OCI-M2 (cell line): ENCODE measurements at regions not wholly inside any gene's neighbourhood (a gene's known extent, or its start where the extent isn't known, plus 50 kb on each side); places are given as distances from the start of the nearest gene placed in this dataset.

Experiments
- DNase-seq: peaks from one replicate; lab custom pipeline; 2025; ENCODE audit not compliant: unreplicated experiment; lab: John Stamatoyannopoulos, UW

DNA sequence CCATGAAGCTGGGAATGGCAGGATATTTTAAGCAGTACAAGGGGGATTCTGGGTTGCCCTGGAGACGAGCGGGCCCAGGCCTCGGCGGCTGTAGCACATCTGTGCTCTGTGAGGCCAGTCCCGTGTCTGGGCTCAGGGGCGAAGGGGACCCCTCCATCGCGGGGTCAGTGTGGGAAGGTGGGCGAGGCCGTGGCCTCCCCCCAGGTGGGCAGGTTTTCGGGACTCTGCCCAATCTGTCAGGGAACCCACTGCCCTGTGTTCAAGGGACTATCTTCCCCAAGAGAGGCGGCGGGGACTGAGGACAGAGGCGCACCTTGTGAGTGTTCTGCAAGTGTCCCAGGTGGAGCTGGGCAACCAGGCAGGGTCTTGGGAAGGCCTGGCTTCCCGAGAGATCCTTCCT, 336.6 kb downstream of the CTTN start:
- DNase-seq = no peak

DNA sequence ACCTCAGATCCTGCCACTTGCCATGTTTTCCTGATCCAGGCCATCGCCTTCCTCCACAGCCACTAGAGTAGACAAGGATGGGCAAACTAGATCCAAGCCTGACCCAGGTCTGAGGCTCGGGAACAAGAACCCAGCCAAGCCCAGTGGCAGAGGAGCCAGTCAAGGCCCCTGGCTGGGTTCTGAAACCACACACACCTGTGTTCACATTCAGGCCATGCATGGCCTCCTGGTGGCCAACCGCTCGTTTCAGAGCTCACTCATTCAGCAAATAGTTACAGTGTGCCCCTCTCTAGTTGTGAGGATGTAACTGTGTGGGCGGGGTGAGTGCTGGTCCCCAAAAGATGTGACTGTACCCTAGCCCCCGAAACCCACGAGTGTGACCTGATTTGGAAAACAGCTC, 337.6 kb downstream of the CTTN start:
- DNase-seq = no peak

DNA sequence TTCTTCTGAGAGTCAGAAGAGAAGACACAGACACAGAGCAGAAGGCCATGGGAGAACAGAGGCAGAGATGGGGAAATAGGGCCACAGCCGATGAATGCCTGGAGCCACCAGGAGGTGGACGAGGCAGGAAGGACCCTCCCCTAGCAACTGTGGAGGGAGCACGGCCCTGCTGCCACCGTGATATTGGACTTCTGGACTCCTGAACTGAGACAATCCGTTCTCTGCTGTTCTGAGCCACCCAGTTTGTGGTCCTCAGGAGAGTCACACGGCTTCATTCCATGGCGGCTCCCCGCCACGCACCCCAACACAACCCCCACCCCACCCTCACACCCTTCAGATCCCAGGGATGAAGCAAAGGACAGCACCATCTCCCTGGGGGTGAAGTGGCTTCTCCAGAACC, 338.1 kb downstream of the CTTN start:
- no peak for DNase-seq

DNA sequence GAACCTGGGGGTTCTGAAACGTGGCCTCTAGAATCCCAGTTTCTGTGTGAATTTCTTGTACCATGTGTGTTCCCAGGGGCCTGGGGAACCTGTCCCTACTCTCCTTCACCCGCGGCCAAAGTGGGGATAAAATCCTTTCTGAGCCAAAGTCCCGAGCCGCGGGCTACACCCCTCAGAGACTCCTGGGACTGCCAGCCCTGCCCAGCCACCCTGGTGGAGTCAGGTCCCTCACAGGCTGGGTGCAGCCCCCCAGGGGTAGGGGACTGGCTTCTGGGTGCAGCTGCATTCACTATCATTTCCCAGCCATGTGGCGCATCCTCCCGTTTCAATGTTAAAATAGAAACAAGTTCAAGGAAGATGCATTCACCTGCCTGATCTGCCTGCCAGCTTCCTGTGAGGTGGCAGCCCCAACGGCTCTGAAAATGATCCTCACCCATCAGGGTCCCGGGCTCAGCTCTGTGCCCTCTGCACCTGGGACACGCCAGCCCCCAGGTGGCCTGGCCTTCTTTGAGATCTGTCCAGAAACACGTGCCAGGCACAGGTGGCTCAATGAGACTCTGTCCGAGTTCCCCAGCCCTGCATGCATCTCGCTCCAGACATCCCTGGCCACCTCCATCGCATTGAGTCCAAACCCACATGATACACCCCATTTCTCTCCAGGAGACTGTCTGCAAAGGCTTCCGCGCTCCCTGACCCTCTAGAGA, 338.8 kb downstream of the CTTN start:
- DNase-seq = no peak

DNA sequence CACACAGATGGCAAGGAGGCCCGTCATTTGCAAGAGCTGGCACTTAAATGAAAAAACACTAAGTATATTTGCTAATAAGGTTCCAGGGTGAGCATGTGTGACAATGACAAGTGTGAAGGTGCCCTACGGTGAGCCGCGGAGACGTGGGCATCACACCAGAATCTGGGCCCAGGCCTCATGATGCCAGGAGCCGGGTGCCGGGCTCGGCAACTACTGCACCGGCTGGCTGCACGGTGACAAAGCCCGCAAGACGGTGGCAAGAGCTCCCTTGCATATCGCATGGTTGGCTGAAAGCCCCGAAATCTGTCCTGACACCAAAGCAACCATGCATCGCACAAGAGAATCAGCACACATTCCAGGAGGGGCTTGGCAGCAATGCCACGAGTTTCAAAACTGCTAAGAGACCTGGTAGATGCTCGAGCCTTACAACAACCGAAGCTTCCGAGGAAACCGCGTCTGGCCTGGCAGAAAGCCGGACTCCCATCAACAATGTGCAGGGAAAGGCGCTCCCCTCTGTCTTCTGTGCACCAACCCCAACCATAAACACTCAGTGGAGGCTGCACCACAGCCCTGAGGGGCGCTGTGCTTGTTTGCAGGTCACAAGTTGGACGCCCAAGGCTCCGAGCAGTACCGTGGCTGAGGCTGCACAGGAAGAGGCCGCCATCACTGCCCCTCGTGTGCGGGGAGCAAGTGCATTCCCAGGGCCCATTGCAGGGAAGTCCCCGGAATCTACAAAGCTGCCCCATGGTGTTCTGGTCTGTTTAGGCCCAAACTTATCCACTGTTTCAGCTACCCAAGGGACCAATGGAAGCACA, 339.7 kb downstream of the CTTN start:
- DNase-seq = no peak

DNA sequence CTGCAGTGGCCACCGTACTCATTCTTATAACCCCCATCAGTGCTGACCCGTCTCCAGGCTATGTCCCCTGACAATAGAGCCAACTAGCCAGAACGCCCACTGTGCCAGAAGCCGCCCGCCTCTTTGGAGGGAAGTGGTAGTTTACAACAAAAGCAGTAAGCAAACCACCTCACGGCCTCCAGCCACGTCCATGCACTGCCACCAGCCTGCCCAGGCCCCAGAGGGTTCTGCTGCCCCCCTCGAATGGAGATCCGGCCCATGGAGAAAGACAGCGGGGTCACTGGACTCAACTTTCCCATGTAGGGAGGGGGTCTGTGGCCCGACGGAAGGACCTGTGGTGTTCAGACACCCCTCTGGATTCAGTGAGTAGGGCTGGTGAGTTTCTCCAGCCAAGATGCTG, 340.3 kb downstream of the CTTN start:
- DNase-seq = no peak

DNA sequence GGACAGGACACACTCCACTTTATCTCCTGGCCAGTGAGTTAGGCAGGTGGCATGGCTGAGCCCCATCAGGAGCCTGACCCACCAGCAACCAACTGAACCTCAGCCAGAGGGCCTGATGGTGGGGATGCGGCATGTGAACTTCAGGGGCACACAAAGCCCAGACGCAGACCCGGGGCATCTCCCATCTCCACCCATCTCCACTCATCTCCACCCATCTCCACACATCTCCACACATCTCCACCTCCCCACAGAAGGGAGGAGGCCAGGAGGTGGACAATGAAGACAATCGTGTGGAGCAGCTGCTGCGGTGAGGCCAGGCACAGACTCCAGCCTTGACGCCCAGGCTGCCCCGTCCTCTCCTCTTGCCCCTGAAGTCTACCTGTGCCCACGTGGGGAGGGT, 340.8 kb downstream of the CTTN start:
- DNase-seq = no peak

DNA sequence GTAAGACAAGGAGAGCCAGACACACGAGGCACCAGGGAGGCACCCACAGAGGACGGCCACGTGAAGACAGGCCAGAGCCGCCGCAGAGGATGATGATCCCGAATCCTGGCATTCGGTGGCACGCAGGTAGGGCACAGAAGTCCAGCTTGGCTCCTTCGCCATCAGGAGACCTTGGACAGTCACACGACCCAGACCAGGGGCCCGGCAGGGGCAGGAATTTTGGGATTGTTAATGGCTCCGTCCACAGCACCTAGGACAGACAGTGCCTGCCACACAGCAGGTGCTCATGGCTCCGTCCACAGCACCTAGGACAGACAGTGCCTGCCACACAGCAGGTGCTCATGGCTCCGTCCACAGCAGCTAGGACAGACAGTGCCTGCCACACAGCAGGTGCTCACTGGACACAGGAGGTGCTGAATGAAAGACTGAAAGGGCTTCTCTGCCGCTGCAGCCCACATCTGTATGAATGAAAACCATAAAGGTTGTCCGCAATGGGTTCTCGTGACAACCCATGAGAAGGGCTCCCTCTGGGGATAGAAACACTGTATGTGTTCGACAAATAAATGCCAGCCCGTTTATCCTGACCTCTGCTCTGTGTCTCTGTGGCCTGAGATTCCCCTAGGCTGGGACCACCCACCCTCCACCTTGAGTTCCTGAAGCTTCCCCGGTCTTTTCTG, 341.6 kb downstream of the CTTN start:
- DNase-seq = no peak

DNA sequence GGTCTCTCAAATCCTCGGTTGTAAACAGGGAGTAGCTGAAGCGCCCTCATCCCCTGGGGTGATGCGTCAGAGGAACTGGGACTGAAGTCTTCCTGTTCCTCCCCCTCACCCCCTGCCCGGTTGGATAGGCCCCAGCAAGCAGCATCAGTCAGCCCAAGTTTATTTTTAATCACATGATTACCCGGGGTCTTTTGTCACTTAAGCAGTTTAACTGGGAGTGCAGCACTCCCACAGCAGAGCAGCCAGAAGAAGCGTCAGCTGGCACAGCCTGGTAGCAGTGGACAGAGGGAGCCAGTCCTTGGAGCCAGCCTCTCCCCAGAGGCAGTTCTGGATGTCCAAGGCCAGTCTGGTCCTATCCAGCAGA, 342.1 kb downstream of the CTTN start:
- DNase-seq = no peak

DNA sequence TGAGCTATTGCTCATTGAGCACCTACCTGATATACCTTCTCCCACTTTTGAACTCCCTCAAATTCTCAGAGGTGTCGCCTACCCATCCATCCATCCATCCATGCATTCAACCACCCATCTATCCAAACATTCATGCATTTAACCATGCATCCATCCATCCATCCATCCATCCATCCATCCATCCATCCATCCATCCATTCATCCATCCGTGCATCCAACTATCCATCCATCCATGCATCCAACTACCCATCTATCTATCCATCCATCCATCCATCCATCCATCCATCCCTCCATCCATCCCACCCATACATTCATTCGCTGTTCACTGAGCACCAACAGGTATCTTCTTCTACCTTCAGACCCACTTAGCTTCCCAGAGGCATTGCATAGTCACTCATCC, 342.8 kb downstream of the CTTN start:
- no peak for DNase-seq

DNA sequence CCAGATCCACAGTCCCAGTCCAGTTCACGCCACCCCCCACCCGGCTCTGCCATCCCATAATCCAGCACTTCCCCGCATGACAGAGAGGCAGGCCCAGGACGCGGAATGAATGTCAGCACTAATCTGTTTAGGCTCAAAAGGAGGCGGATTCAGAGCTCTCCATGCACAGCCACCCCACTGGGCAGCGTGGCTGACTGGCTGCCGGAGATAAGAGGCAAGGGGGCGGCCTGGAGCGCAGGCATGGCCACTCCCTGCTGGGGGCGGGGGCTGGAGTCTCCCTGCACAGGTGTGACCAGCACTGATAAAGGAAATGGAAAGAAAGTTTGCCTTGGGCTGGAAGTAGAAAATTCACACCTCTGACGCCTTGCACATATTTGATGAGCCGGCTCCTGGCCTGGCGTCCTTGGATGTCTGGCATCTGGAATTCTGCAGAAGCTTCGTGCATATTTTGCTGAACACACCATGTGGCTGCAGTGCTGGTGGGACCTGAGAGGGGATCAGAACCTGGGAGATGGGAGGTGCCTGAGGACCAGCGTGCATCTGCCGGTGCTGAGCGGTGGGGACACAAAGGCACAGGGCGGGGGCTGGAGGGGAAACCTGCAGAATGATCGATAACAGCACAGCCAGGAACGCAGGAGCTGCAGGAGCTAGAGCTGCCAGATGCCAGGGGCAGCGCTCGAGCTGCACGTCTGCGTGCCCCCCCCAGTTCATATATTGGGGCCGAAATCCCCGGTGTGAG, 344.4 kb downstream of the CTTN start:
- DNase-seq = no peak

DNA sequence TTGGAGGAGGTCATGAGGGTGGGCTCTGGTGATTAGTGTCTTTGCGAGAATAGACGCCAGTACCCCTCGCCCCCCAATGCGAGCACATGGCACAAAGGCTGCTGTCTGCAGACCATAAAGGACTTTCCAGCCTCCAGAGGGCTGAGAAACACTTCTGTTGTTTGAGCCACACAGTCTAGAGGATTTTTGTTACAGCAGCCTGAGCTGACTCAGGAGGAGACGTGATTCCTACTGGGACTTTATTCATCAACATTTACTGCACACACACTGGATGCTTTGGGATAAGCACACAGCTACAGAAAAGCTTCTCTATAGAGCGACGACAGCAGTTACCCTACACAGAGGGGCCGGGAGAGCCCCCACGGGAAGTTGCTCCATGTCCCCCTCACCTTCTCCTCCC, 345.0 kb downstream of the CTTN start:
- no peak for DNase-seq

DNA sequence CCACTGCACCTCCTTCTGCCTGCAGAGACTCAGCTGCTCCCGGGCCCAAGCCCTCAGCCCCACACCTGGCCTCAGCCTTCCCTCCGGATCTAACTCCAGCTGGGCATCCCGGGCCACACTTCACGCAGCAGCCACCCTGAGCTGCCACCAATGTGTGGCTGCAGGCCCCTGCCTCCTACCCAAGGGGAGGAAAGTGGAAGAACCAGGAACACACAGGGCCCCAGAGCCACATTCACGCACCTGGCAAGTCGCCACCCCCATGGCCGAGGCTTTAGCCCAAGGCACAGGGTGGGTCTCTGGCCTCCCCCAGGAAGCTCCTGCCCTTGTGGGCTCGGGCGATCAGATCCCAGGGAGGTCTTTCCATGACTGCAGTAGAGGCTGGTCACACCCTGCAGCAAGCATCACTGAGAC, 345.6 kb downstream of the CTTN start:
- DNase-seq = no peak

DNA sequence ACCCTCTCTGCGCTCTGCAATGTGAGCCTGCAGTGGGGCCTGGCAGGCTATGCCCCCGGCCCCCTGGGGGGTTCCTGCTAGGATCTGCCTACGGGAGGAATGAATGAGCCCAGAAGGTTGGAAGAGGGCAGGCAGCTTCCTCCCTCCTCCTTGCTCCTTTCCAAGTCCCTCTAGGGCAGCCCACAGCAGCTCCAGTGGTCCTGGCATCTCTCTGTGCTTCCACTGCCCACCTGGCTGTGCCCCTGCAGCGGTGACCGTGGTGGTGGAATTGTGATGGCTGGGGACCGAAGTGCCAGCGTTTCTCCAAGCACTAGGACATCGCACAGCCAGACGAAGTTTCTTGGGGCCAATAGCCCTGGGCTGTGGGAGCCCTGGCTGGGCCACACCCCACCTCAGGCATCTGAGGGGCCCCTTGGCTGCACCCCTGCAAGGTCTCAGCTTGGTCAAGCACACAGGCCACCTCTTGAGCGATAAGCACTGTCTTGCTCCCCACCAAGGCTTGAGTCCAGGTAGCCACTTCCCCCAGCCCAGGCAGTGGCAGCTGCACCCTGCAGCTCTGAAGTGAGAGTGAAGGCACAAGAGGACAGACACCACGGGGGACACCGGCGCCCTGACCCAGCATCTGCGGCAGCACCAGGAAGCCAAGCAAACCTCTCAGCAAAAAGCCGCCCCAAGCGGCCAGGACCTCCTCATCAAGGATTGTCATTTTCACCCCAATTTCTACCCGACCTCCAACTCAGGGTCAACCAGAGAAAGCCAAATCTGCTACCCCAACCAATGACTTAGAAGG, 346.3 kb downstream of the CTTN start:
- DNase-seq = no peak

DNA sequence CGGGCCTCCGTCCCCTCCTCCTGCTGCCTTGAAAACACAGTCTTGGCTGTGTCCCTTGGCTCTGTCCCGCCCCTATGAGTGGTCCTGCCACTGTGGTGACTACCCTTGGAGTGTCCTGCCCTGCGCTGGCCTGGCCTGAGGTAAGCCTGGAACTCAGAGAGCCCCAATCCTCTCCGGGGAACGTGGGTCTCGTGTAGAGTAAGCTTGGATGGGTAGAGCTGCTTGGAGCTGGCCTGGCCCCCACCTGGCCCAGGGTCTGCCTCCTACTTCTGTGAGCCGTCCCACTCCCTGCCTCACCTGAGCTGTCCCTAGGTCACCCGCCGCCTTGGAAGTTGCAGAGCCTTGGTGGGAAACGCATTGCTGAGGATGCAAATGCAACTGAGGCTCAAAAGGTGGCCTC, 347.1 kb downstream of the CTTN start:
- no peak for DNase-seq

DNA sequence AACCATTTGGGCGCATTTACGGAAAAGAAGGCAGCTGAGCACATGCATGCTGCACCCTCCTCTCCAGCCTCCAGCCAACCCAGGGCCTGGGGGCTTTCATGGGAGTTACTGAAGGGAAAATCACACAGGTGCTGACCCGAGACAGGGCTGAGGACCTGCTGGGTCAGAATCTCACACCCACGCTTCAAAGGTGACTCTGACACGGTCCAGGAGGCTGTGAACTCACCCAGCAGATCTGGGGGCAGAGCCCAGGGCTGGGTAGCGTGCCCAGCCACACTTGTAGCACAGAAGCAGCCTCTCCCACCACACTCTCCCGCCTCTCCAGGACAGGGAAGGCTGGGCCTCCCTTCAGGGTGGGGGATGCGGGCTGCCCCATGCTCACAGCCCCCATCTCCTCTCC, 347.6 kb downstream of the CTTN start:
- no peak for DNase-seq

DNA sequence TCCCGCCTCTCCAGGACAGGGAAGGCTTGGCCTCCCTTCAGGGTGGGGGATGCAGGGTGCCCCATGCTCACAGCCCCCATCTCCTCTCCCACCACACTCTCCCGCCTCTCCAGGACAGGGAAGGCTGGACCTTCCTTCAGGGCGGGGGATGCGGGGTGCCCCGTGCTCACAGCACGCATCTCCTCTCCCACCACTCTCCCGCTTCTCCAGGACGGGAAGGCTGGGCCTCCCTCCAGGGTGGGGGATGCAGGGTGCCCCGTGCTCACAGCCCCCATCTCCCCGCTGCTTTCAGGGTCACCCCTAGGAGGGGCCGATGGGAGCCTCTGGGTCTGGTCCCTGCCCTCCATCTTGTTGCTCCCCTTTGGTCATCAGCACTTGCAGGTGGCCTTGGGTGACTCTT, 348.0 kb downstream of the CTTN start:
- DNase-seq = no peak

DNA sequence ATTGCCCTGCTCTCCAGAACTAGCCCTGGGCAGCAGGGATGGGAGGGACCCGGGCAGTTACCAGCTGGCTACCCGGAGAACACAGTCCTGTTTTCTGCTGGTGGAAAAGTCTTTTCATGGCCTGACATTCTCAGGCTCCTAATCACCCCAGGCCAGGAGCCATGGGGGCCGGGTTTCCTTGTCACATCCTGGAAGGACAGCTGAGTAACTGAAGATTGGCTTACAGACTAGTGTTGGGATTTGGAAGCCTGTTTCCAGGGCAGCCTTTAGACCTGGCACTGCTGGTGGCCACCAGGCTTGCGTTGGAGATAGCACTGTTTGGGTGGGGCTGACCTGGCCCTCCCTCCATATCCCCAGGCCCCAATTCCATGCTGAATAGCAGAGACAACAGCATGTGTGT, 349.0 kb downstream of the CTTN start:
- DNase-seq = no peak

DNA sequence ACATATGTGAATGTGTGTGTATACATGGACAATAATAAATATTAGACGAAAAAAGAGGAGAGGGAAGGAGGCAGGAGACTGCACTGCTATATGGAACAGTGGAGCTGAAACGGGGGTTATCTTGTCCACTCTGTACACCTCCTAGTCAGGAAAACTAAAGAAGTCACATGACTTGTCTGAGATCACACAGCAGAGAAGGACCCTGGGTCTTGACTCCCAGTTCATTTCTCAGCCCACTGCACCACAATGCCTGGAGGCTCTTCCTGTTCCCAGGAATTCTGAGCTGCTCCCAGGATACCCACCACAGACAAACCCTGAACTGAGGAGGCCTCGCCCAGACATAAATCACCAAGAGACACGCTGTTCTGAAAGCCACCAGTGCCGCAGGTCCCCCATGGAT, 349.6 kb downstream of the CTTN start:
- no peak for DNase-seq

DNA sequence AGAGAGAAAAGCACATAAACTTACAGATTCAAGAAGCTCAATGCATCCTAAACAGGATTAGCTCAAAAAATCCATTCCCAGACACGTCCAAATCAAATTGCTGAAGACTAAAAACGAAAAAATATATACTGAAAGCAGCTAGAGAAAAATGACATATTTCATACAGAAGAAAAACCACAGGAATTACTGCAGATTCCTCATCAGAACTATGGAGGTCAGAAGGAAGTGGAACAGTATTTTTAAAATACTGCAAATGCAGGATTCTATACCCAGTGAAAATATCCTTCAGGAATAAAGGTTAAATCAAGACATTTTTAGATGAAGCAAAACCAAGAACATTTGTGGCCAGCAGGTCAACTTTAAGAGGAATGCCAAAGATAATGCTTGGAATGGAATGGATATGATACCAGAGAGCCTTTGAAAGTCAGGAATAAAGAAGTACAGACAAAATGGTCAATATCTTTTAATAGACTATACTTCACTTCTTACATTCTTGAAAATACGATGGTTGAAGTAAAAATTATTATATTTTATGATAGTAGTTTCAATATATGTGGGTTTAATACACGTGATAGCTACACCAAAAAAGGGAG, 352.9 kb downstream of the CTTN start:
- DNase-seq = no peak
